Pancreas (tissue), 10 donors: ENCODE measurements at regions not wholly inside any gene's neighbourhood (a gene's known extent, or its start where the extent isn't known, plus 50 kb on each side); places are given as distances from the start of the nearest gene placed in this dataset.

Experiments
- ATAC-seq, 4 donors: fragments of 200-7000 bp; cut with Tn5 transposase; one replicate each; pipeline versions ENCODE4 v1.8.0 to v1.9.1; 2020; ENCODE audit warnings: mild to moderate bottlenecking in 4 of 4, moderate library complexity in 4 of 4
- DNase-seq, 6 donors: peaks; one replicate each; pipeline ENCODE4 v3.0.0-alpha.2; 2020
- FAIRE-seq: peaks from 2 replicates; lab custom pipeline; 2012; peaks lifted over from hg19 to GRCh38; lab: Jason Lieb, UNC
- H3K27ac ChIP-seq, 4 donors: fragments of 200-600 bp; sonication (generic); 1 replicate in 3 of 4; 2 replicates in 1 of 4; pipeline versions ENCODE4 v1.5.0 to v1.8.0; 2020
- H3K27me3 ChIP-seq, 4 donors: fragments of 200-600 bp; one replicate each; pipeline ENCODE4 v1.8.0; 2021
- H3K36me3 ChIP-seq, 3 donors: fragments of 200-600 bp; sonication (generic) in 1 of 3; one replicate each; pipeline versions ENCODE4 v1.5.0 to v1.8.0; 2020 to 2021
- H3K4me1 ChIP-seq, 3 donors: fragments of 200-600 bp; one replicate each; pipeline ENCODE4 v1.8.0; 2021
- H3K4me3 ChIP-seq, 4 donors: fragments of 200-600 bp; sonication (generic) in 2 of 4; one replicate each; pipeline versions ENCODE4 v1.5.0 to v1.8.0; 2020 to 2021
- H3K9me3 ChIP-seq, 4 donors: fragments of 200-600 bp; one replicate each; pipeline ENCODE4 v1.8.0; 2021
- WGBS, 2 donors: extraction: QIAGEN DNeasy Blood & Tissue Kit; methylation state at CpG; one replicate each; pipeline ENCODE4 v1.1.7; 2013; 5-methylcytosine and 5-hydroxymethylcytosine counted together
- intact Hi-C, 3 donors: fragments of 100-400 bp; cut with DNase I; formaldehyde crosslinking; loops; one replicate each; pipeline versions ENCODE4 v1.11.1 to v1.14.2; 2022
- TF ChIP-seq, protein P1 (sequence below), 4 donors: fragments of 200-600 bp; sonication (generic) in 3 of 4; IDR thresholded peaks; one replicate each; pipeline versions ENCODE4 v1.5.0 to v1.8.0; 2021; ENCODE audit warnings: antibody characterized with exemption in 4 of 4
- donor health status: healthy with polysubstance abuse.
- donor health status: DM: no; HTN: no; CAD: no; lungs with moderate emphysema.
- donor health status: DM: no; HTN: no; CAD: no.
- donor health status: control.
- donor health status: control.
- donor health status: Bipolar disorder and iron deficiency.
- donor health status: DM: yes; HTN: yes; CAD: no.
- donor health status: DM: no; HTN: no; CAD: no.
- donor health status: DM: no; HTN: no; CAD: no.
- donor health status: DM: yes; HTN: yes; CAD: no.

DNA sequence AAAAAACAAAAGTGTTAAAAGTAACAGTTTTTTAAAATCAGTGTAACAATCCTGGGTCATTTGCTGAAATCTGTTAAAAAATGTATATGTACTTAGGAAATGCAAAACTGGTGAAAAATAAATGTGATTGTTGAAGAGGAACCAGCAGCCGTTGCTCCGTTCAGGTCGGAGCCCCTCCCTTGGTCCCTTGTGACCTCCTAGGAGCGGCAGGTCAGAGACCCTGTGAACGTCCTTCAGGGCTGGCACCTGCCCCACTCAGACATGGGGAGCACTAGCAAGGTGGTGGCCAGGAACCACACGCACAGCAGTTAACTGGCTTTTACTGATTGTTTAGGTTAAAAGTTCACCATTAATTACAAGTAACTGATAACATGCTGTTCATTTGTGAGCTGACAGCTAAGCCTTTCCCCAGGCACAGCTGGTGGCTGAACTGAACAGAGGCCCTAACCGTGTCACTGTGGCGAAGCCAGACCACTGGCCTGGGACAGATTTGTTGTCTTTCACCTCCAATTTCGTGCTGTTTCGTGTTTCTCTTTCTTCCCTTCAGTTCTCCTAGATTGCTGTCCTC is 159.2 kb upstream of the ALKAL2 start:
- intact Hi-C loops = no loop called here
- no peak for DNase-seq
- H3K27me3 ChIP-seq = no peaks in the 10 kb centered on the region

DNA sequence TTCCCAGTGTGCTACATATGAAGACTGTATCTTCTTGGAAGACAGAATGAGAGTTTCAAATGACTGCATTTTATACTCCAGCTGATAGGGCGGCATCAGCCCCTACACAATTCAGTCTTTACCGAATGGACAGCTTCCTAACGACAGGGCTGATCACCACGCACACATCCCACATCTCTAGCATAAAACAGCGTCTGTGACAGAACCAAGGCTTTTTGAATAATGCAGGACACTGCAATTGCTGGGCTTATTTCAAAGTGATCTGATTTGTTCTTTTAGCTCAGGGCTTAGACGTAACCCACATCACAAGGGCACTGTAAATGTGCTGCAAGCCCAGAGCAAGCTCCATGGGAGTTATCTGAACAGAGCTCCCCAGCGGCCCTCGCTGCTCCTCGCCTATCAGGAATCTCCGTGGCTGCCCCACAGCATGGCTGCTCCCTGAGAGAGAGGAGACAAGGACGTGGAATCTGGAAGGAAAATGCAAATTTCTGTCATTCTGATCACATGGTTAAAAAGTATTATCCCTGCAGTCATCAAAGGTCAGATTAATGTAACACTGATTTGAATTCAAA is 158.5 kb upstream of the ALKAL2 start:
- FAIRE-seq (no peak), DNase-seq (no peak), ATAC-seq (no peak)
- Histone ChIP-seq H3K27ac (no peak overlapping the region), H3K9me3 (no peaks in the 10 kb centered on the region), H3K4me3 (no peak overlapping the region), H3K27me3 (no peaks in the 10 kb centered on the region), H3K4me1 (peaks cover 0 to 4% (median 0%) of the 10 kb centered on the region in 3 donors), H3K36me3 (no peaks in the 10 kb centered on the region)
- TF ChIP-seq, protein P1, sequence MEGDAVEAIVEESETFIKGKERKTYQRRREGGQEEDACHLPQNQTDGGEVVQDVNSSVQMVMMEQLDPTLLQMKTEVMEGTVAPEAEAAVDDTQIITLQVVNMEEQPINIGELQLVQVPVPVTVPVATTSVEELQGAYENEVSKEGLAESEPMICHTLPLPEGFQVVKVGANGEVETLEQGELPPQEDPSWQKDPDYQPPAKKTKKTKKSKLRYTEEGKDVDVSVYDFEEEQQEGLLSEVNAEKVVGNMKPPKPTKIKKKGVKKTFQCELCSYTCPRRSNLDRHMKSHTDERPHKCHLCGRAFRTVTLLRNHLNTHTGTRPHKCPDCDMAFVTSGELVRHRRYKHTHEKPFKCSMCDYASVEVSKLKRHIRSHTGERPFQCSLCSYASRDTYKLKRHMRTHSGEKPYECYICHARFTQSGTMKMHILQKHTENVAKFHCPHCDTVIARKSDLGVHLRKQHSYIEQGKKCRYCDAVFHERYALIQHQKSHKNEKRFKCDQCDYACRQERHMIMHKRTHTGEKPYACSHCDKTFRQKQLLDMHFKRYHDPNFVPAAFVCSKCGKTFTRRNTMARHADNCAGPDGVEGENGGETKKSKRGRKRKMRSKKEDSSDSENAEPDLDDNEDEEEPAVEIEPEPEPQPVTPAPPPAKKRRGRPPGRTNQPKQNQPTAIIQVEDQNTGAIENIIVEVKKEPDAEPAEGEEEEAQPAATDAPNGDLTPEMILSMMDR (IDR thresholded peaks at IDR 0.05) = no peak
- WGBS, 2 donors = 79 to 82% methylated on average over 11 of the region's 11 CpGs
- intact Hi-C loops = no loop called here

More for the DNA sequence above, 159.2 kb upstream of the ALKAL2 start:
- H3K27ac ChIP-seq = no peak overlapping the region
- TF ChIP-seq, protein P1 (IDR thresholded peaks at IDR 0.05) = no peak
- H3K4me1 ChIP-seq = peaks cover 0 to 4% (median 0%) of the 10 kb centered on the region in 3 donors
- no peak for FAIRE-seq
- 53 to 54% methylated on average over 10 of the region's 10 CpGs for WGBS, 2 donors
- no peak for ATAC-seq
- no peak overlapping the region for H3K4me3 ChIP-seq
- no peaks in the 10 kb centered on the region for H3K36me3 ChIP-seq
- H3K9me3 ChIP-seq = no peaks in the 10 kb centered on the region

DNA sequence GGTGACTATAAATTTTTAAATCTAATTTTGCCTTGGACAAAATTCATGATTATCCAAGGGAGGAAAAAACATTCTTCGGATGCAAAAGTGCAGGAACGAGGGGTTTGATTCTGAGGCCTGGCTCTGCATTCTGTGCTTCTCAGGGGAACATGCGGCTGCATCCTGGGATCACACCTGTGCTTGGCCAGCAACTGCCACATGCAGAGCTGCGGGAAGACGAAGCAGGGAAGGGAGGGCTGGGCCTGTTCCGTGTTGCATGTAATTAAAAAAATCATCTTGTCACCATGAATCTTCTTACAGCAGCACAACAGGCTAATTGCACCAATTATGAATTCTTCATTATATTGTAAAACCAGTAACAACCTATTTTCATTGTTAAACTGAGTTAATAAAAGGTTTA is 158.0 kb upstream of the ALKAL2 start:
- 85 to 94% methylated on average over 6 of the region's 6 CpGs for WGBS, 2 donors
- TF ChIP-seq, protein P1 (IDR thresholded peaks at IDR 0.05) = no peak
- no peak for DNase-seq
- intact Hi-C loops = no loop called here
- peaks cover 0 to 4% (median 0%) of the 10 kb centered on the region in 3 donors for H3K4me1 ChIP-seq
- FAIRE-seq = no peak
- H3K27me3 ChIP-seq = no peaks in the 10 kb centered on the region
- H3K9me3 ChIP-seq = no peaks in the 10 kb centered on the region
- no peak for ATAC-seq
- no peak overlapping the region for H3K27ac ChIP-seq
- H3K4me3 ChIP-seq = no peak overlapping the region
- no peaks in the 10 kb centered on the region for H3K36me3 ChIP-seq

DNA sequence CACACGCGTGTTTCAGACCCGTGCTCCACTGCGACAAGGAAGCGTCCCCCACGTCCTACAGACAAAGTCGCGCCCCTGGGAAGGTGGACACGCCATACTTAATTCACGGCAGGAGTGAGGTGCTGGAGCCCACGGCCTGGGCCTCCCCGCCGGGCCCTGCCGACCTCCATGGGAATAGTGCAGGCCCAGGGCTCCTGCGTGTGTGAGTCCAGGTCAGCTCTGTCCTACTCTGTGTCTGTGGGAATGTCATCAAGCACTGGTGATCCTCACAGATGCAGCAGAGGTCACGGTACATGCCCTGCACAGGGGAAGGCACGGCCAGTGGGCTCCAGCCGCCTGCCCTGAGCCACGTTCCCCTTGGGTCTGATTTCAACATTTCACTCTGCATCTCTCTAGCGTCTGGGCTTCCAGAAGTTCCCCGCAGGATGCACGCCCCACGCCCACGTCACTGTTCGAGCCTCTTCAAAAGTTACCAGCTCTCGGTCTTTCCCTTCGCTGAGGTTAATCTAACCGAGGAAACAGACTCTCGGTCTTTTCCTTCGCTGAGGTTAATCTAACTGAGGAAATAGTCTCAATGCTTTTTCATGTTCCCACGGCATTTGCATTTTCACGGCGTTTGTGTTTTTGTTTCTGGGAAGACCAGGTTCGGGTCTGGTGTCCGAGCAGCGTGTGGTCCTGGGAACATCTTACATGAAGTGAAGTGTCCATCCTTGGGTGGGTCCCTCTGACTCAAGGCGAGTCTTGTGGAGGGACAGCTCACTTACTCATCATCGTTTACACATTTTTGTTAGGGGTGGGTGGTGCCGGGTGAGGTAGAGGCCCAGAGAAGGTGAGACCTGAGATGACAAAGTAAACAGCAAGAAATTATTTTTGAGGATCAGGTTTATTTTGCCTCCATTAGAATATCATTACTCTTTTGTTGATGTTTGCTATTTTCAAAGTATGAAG is 157.3 kb upstream of the ALKAL2 start:
- DNase-seq = no peak
- TF ChIP-seq, protein P1 (IDR thresholded peaks at IDR 0.05) = no peak
- no peaks in the 10 kb centered on the region for H3K9me3 ChIP-seq
- H3K4me3 ChIP-seq = no peak overlapping the region
- FAIRE-seq = no peak
- no peaks in the 10 kb centered on the region for H3K36me3 ChIP-seq
- no peak overlapping the region for H3K27ac ChIP-seq
- peaks cover 0 to 4% (median 0%) of the 10 kb centered on the region in 3 donors for H3K4me1 ChIP-seq
- no peak for ATAC-seq
- H3K27me3 ChIP-seq = no peaks in the 10 kb centered on the region
- intact Hi-C loops = no loop called here
- 89 to 94% methylated on average over 39 of the region's 39 CpGs for WGBS, 2 donors
